GM12878 (cell line): ENCODE measurements at regions not wholly inside any gene's neighbourhood (a gene's known extent, or its start where the extent isn't known, plus 50 kb on each side); places are given as distances from the start of the nearest gene placed in this dataset.

Experiments used
- ATAC-seq: fragments of 200-7000 bp; cut with Tn5 transposase; 3 replicates; pipeline ENCODE4 v1.9.1; 2020; ENCODE audit warnings: mild to moderate bottlenecking, moderate library complexity
- BruUV-seq: library from RNA; stranded (reverse); fragments of 400-500 nt; replicated peaks from 2 replicates; lab custom pipeline; 2021; lab: Mats Ljungman, UMichigan
- CTCF ChIA-PET: fragments of 300-600 bp; sonication (Branson Sonifier 250); formaldehyde crosslinking; extraction: SDS; loops from one replicate; lab custom pipeline; 2021; ENCODE audit warnings: inconsistent platforms; lab: Yijun Ruan, JAX
- POLR2A ChIA-PET: fragments of 350-600 bp; formaldehyde crosslinking; extraction: SDS; loops from one replicate; lab custom pipeline; 2021; ENCODE audit warnings: inconsistent platforms; lab: Charles Lee
- RAD21 ChIA-PET: fragments of 300-600 bp; sonication (Branson Sonifier 250); formaldehyde crosslinking; loops from one replicate; lab custom pipeline; 2023; ENCODE audit warnings: antibody characterized with exemption; ENCODE audit not compliant: unreplicated experiment; lab: Charles Lee
- SMC1A ChIA-PET: fragments of 300-600 bp; sonication (Branson Sonifier 250); formaldehyde crosslinking; loops from one replicate; lab custom pipeline; 2023; ENCODE audit not compliant: unreplicated experiment, uncharacterized antibody; lab: Charles Lee
- DNase-seq: peaks from one replicate; pipeline ENCODE4 v3.0.0-alpha.2; 2011; ENCODE audit warnings: low read depth, low spot score
- FAIRE-seq: peaks from 3 replicates; lab custom pipeline; 2011; peaks lifted over from hg19 to GRCh38; lab: Jason Lieb, UNC
- H2AFZ ChIP-seq: 2 replicates; pipeline ENCODE4 v1.6.0; 2011; ENCODE audit warnings: low read depth, low read length, control low read depth; ENCODE audit not compliant: control insufficient read depth
- H3K27ac ChIP-seq: 2 replicates; pipeline ENCODE4 v1.5.1; 2011; ENCODE audit warnings: control low read depth; ENCODE audit not compliant: control insufficient read depth, insufficient read depth
- H3K27me3 ChIP-seq, 2 experiments: replicated peaks in 1 of 2; 2 replicates each; pipeline versions ENCODE4 v1.6.0 to v1.6.1; 2011; ENCODE audit warnings: low read length in 1 of 2; ENCODE audit not compliant: control insufficient read depth in 2 of 2, insufficient read depth in 2 of 2
- H3K36me3 ChIP-seq, 2 experiments: 2 replicates each; pipeline ENCODE4 v1.5.1; 2011; ENCODE audit warnings: low read length in 1 of 2; ENCODE audit not compliant: control insufficient read depth in 2 of 2, insufficient read depth in 2 of 2
- H3K4me1 ChIP-seq: 2 replicates; pipeline ENCODE4 v1.6.1; 2011; ENCODE audit warnings: mild to moderate bottlenecking, low read length, moderate library complexity, mixed read lengths; ENCODE audit not compliant: control insufficient read depth, insufficient read depth
- H3K4me2 ChIP-seq: 2 replicates; pipeline ENCODE4 v1.6.0; 2011; ENCODE audit warnings: control low read depth; ENCODE audit not compliant: control insufficient read depth, insufficient read depth
- H3K4me3 ChIP-seq: fragments of 200-600 bp; sonication (generic); 2 replicates; pipeline ENCODE4 v1.5.1; 2016
- H3K79me2 ChIP-seq: 2 replicates; pipeline ENCODE4 v1.6.0; 2011; ENCODE audit warnings: low read length; ENCODE audit not compliant: control insufficient read depth, insufficient read depth
- H3K9ac ChIP-seq: 2 replicates; pipeline ENCODE4 v1.8.0; 2011; ENCODE audit warnings: low read length, control low read depth, mixed read lengths; ENCODE audit not compliant: control insufficient read depth, insufficient read depth
- H3K9me3 ChIP-seq: replicated peaks from 3 replicates; pipeline ENCODE4 v1.5.1; 2011; ENCODE audit warnings: mild to moderate bottlenecking, low read length; ENCODE audit not compliant: control insufficient read depth, insufficient read depth
- H4K20me1 ChIP-seq: 2 replicates; pipeline ENCODE4 v1.6.0; 2011; ENCODE audit not compliant: control insufficient read depth, insufficient read depth
- BACH1 ChIP-seq: fragments of 450-650 bp; IDR thresholded peaks from 2 replicates; pipeline ENCODE4 v1.6.1; 2017; ENCODE audit warnings: mild to moderate bottlenecking, borderline replicate concordance
- ETV6 ChIP-seq, 2 experiments: fragments of 450-650 bp in 1 of 2; IDR thresholded peaks in 1 of 2; conservative IDR thresholded peaks in 1 of 2; 2 replicates each; pipeline ENCODE4 v1.6.1; 2014; ENCODE audit warnings: antibody characterized with exemption in 1 of 2, borderline replicate concordance in 1 of 2, low read depth in 1 of 2, mild to moderate bottlenecking in 1 of 2, moderate library complexity in 1 of 2
- GABPA ChIP-seq: IDR thresholded peaks from 2 replicates; pipeline ENCODE4 v1.6.1; 2014; ENCODE audit warnings: antibody characterized with exemption, low read depth, mild to moderate bottlenecking, inconsistent platforms
- IRF5 ChIP-seq: fragments of 450-650 bp; IDR thresholded peaks from 2 replicates; pipeline ENCODE4 v1.6.1; 2017; ENCODE audit warnings: borderline replicate concordance
- NBN ChIP-seq: fragments of 450-650 bp; IDR thresholded peaks from 2 replicates; pipeline ENCODE4 v1.6.1; 2016
- NFYA ChIP-seq: IDR thresholded peaks from 2 replicates; pipeline ENCODE4 v1.6.1; 2011; ENCODE audit warnings: low read depth, mild to moderate bottlenecking, low read length, improper control_type of control experiment, borderline replicate concordance
- PAX5 ChIP-seq: IDR thresholded peaks from 2 replicates; pipeline ENCODE4 v1.6.1; 2011; ENCODE audit warnings: low read depth, low read length, borderline replicate concordance
- REST ChIP-seq: IDR thresholded peaks from 2 replicates; pipeline ENCODE4 v1.6.1; 2012; ENCODE audit warnings: mild to moderate bottlenecking, low read depth, low read length
- TBL1XR1 ChIP-seq: IDR thresholded peaks from 2 replicates; pipeline ENCODE4 v1.6.1; 2012; ENCODE audit warnings: low read depth, low read length, improper control_type of control experiment
- ZNF24 ChIP-seq: fragments of 450-650 bp; IDR thresholded peaks from 2 replicates; pipeline ENCODE4 v1.6.1; 2017; ENCODE audit warnings: antibody characterized with exemption, mild to moderate bottlenecking
- WGBS: methylation state at CpG from one replicate; pipeline ENCODE4 v1.1.6; 2016; ENCODE audit warnings: low lambda C conversion rate; ENCODE audit not compliant: insufficient replicate concordance, insufficient coverage; ENCODE audit errors: missing lambda C conversion rate; 5-methylcytosine and 5-hydroxymethylcytosine counted together
- in situ Hi-C: fragments of 300-500 bp; cut with MboI; formaldehyde crosslinking; loops from 9 replicates; pipeline ENCODE4 v1.14.3; 2018; ENCODE audit warnings: mixed read lengths
- intact Hi-C: fragments of 100-400 bp; cut with micrococcal nuclease; formaldehyde crosslinking; loops from one replicate; pipeline ENCODE4 v1.14.2; 2022; ENCODE audit not compliant: unreplicated experiment

GRCh38 chr20:8971669-8972316, 97.1 kb upstream of the PLCB4 start:
- RAD21 ChIA-PET: no interaction called here
- WGBS: 6% methylated on average over 4 of the region's 4 CpGs
- Histone ChIP-seq H2AFZ (no peak overlapping the region), H4K20me1 (no peaks in the 10 kb centered on the region), H3K27me3 (no peaks in the 10 kb centered on the region), H3K9ac (no peak overlapping the region), H3K4me2 (no peak overlapping the region), H3K4me3 (no peak overlapping the region), H3K9me3 (no peaks in the 10 kb centered on the region), H3K27ac (no peak overlapping the region), H3K36me3 (no peaks in the 10 kb centered on the region), H3K79me2 (no peaks in the 10 kb centered on the region), H3K4me1 (no peaks in the 10 kb centered on the region)
- DNase-seq (no peak), FAIRE-seq (no peak), ATAC-seq (no peak)
- in situ Hi-C loops (no loop called here), intact Hi-C loops (no loop called here)
- BruUV-seq: no TSS peak
- POLR2A ChIA-PET: no interaction called here
- SMC1A ChIA-PET: no interaction called here
- no peak for TF ChIP-seq NFYA
- no peak for TF ChIP-seq NBN
- CTCF ChIA-PET: no interaction called here

- no peak overlapping the region for H3K4me3 ChIP-seq
- BruUV-seq: no TSS peak
- SMC1A ChIA-PET: no interaction called here
- H3K27me3 ChIP-seq: no peaks in the 10 kb centered on the region
- H3K9ac ChIP-seq: no peak overlapping the region
- ATAC-seq (no peak), FAIRE-seq (no peak), DNase-seq (no peak)
- in situ Hi-C loops: no loop called here
- H4K20me1 ChIP-seq: no peaks in the 10 kb centered on the region
- no peaks in the 10 kb centered on the region for H3K79me2 ChIP-seq
- H2AFZ ChIP-seq: no peak overlapping the region
- no peaks in the 10 kb centered on the region for H3K9me3 ChIP-seq
- no peaks in the 10 kb centered on the region for H3K36me3 ChIP-seq
- H3K27ac ChIP-seq: no peak overlapping the region
- RAD21 ChIA-PET: no interaction called here
- intact Hi-C loops: no loop called here
- H3K4me1 ChIP-seq: no peaks in the 10 kb centered on the region
- 24% methylated on average over 4 of the region's 4 CpGs for WGBS
- no peak overlapping the region for H3K4me2 ChIP-seq
- POLR2A ChIA-PET: no interaction called here
- CTCF ChIA-PET: no interaction called here
- TF ChIP-seq ZNF24 (no peak), TBL1XR1 (no peak), IRF5 (no peak), BACH1 (no peak), GABPA (no peak), PAX5 (no peak), REST (no peak), ETV6 (conservative IDR thresholded peaks at IDR 0.05 in 1 of 2, IDR thresholded peaks at IDR 0.05 in 1 of 2; ENCODE audit: borderline replicate concordance in 1 of 2, low read depth in 1 of 2) (no peak)
These were observed 95.8 kb upstream of the PLCB4 start for GRCh38 chr20:8972963-8973705.
